Neural cell (in vitro differentiated cells): ENCODE measurements at regions not wholly inside any gene's neighbourhood (a gene's known extent, or its start where the extent isn't known, plus 50 kb on each side); places are given as distances from the start of the nearest gene placed in this dataset.

Experiments used
- CTCF ChIP-seq: fragments of 450-650 bp; IDR thresholded peaks from 2 replicates; pipeline ENCODE4 v1.5.1; 2014; ENCODE audit warnings: antibody characterized with exemption, mild to moderate bottlenecking, moderate library complexity; ENCODE audit not compliant: poor library complexity, severe bottlenecking
- EP300 ChIP-seq: fragments of 450-650 bp; conservative IDR thresholded peaks from 2 replicates; pipeline ENCODE4 v1.6.1; 2014; ENCODE audit warnings: antibody characterized with exemption, mild to moderate bottlenecking, moderate library complexity; ENCODE audit not compliant: poor library complexity, severe bottlenecking
- EZH2 ChIP-seq: fragments of 200-600, 300-800 bp; shearing (Covaris generic), sonication (generic); IDR thresholded peaks from 2 replicates; pipeline ENCODE4 v1.6.1; 2014; ENCODE audit warnings: antibody characterized with exemption, low read length, borderline replicate concordance, mild to moderate bottlenecking; ENCODE audit not compliant: insufficient read depth, poor library complexity, severe bottlenecking
- MXI1 ChIP-seq: fragments of 450-650 bp; conservative IDR thresholded peaks from 2 replicates; pipeline ENCODE4 v1.6.1; 2014; ENCODE audit warnings: antibody characterized with exemption, mild to moderate bottlenecking; ENCODE audit not compliant: poor library complexity, severe bottlenecking
- POLR2AphosphoS5 ChIP-seq: IDR thresholded peaks from 2 replicates; pipeline ENCODE4 v1.6.1; 2012
- RAD21 ChIP-seq: fragments of 450-650 bp; conservative IDR thresholded peaks from 2 replicates; pipeline ENCODE4 v1.6.1; 2014; ENCODE audit warnings: antibody characterized with exemption, mild to moderate bottlenecking, moderate library complexity
- REST ChIP-seq: IDR thresholded peaks from 2 replicates; pipeline ENCODE4 v1.6.1; 2012; ENCODE audit warnings: borderline replicate concordance
- TAF1 ChIP-seq: IDR thresholded peaks from 2 replicates; pipeline ENCODE4 v1.6.1; 2012; ENCODE audit warnings: low read depth

GRCh38 chr9:78871086-78871451, 574.1 kb downstream of the PSAT1 start:
- TF ChIP-seq CTCF (no peak), EZH2 (no peak), POLR2AphosphoS5 (no peak), EP300 (no peak), TAF1 (no peak), MXI1 (no peak), REST (no peak), RAD21 (no peak)
